H9 (cell line): ENCODE measurements at regions not wholly inside any gene's neighbourhood (a gene's known extent, or its start where the extent isn't known, plus 50 kb on each side); places are given as distances from the start of the nearest gene placed in this dataset.

Experiments used
- DNase-seq: peaks from one replicate; pipeline ENCODE4 v3.0.0-alpha.2; 2017
- H2AFZ ChIP-seq: one replicate; pipeline ENCODE4 v1.6.1; 2013; ENCODE audit warnings: mild to moderate bottlenecking, low read length, control low read depth, moderate library complexity
- H2AK5ac ChIP-seq: 2 replicates; pipeline ENCODE4 v1.6.1; 2013; ENCODE audit warnings: low read length, control low read depth, mixed read lengths; ENCODE audit not compliant: insufficient read length
- H2BK120ac ChIP-seq: one replicate; pipeline ENCODE4 v1.6.1; 2013; ENCODE audit warnings: low read depth, mild to moderate bottlenecking, low read length, control low read depth, inconsistent platforms; ENCODE audit not compliant: poor library complexity, severe bottlenecking
- H2BK12ac ChIP-seq: 2 replicates; pipeline ENCODE4 v1.6.1; 2013; ENCODE audit warnings: low read length, control low read depth, mixed read lengths, low read depth; ENCODE audit not compliant: insufficient read length
- H2BK15ac ChIP-seq: 2 replicates; pipeline ENCODE4 v1.6.1; 2013; ENCODE audit warnings: low read depth, low read length, control low read depth
- H2BK20ac ChIP-seq: one replicate; pipeline ENCODE4 v1.6.1; 2013; ENCODE audit warnings: low read depth, mild to moderate bottlenecking, low read length, control low read depth, inconsistent platforms; ENCODE audit not compliant: poor library complexity, severe bottlenecking
- H2BK5ac ChIP-seq: 2 replicates; pipeline ENCODE4 v1.6.1; 2013; ENCODE audit warnings: low read length, control low read depth, mixed read lengths; ENCODE audit not compliant: insufficient read length
- H3K14ac ChIP-seq: 2 replicates; pipeline ENCODE4 v1.6.1; 2013; ENCODE audit warnings: low read length, control low read depth; ENCODE audit not compliant: insufficient read depth
- H3K18ac ChIP-seq: 2 replicates; pipeline ENCODE4 v1.6.1; 2013; ENCODE audit warnings: low read depth, mild to moderate bottlenecking, mixed read lengths, low read length, control low read depth; ENCODE audit not compliant: insufficient read length
- H3K23ac ChIP-seq: 2 replicates; pipeline ENCODE4 v1.6.1; 2013; ENCODE audit warnings: low read length, control low read depth, mixed read lengths, low read depth; ENCODE audit not compliant: insufficient read length
- H3K23me2 ChIP-seq: 2 replicates; pipeline ENCODE4 v1.6.1; 2013; ENCODE audit warnings: low read depth, mild to moderate bottlenecking, mixed read lengths, low read length, control low read depth; ENCODE audit not compliant: insufficient read length, poor library complexity, severe bottlenecking
- H3K27ac ChIP-seq: 2 replicates; pipeline ENCODE4 v1.5.1; 2013; ENCODE audit warnings: low read length, control low read depth, mixed read lengths, low read depth; ENCODE audit not compliant: insufficient read length
- H3K27me3 ChIP-seq: 2 replicates; pipeline ENCODE4 v1.6.1; 2013; ENCODE audit warnings: low read length, control low read depth, inconsistent platforms; ENCODE audit not compliant: insufficient read depth
- H3K4ac ChIP-seq: 2 replicates; pipeline ENCODE4 v1.6.1; 2013; ENCODE audit warnings: low read depth, mild to moderate bottlenecking, control low read depth, inconsistent platforms, low read length, moderate library complexity
- H3K4me1 ChIP-seq: 2 replicates; pipeline ENCODE4 v1.6.1; 2013; ENCODE audit warnings: low read length, control low read depth, inconsistent platforms; ENCODE audit not compliant: insufficient read depth
- H3K4me2 ChIP-seq: 2 replicates; pipeline ENCODE4 v1.6.1; 2013; ENCODE audit warnings: low read length, control low read depth, mixed read lengths; ENCODE audit not compliant: insufficient read length, insufficient read depth
- H3K56ac ChIP-seq: 2 replicates; pipeline ENCODE4 v1.6.1; 2013; ENCODE audit warnings: low read depth, mild to moderate bottlenecking, mixed read lengths, low read length, control low read depth; ENCODE audit not compliant: insufficient read length
- H3K79me1 ChIP-seq: 2 replicates; pipeline ENCODE4 v1.6.1; 2013; ENCODE audit warnings: low read depth, mild to moderate bottlenecking, moderate library complexity, low read length, control low read depth, inconsistent platforms; ENCODE audit not compliant: insufficient read depth, poor library complexity, severe bottlenecking
- H3K79me2 ChIP-seq: 2 replicates; pipeline ENCODE4 v1.6.1; 2013; ENCODE audit warnings: low read length, control low read depth, inconsistent platforms; ENCODE audit not compliant: insufficient read depth
- H3K9ac ChIP-seq: 2 replicates; pipeline ENCODE4 v1.6.1; 2013; ENCODE audit warnings: low read length, control low read depth, mixed read lengths; ENCODE audit not compliant: insufficient read length; ENCODE audit errors: extremely low read depth
- H3K9me3 ChIP-seq: one replicate; pipeline ENCODE4 v1.6.1; 2013; ENCODE audit warnings: low read depth, low read length, inconsistent platforms; ENCODE audit not compliant: control insufficient read depth
- H3T11ph ChIP-seq: one replicate; pipeline ENCODE4 v1.6.1; 2013; ENCODE audit warnings: mild to moderate bottlenecking, low read length, control low read depth, inconsistent platforms
- H4K20me1 ChIP-seq: one replicate; pipeline ENCODE4 v1.6.1; 2013; ENCODE audit not compliant: control insufficient read depth, insufficient read length, insufficient read depth
- H4K5ac ChIP-seq: 2 replicates; pipeline ENCODE4 v1.6.1; 2013; ENCODE audit warnings: low read depth, mild to moderate bottlenecking, mixed read lengths, low read length, control low read depth; ENCODE audit not compliant: insufficient read length
- H4K8ac ChIP-seq: replicated peaks from 2 replicates; pipeline ENCODE4 v1.6.1; 2013; ENCODE audit warnings: low read length, control low read depth, mixed read lengths, low read depth; ENCODE audit not compliant: insufficient read length
- H4K91ac ChIP-seq: 2 replicates; pipeline ENCODE4 v1.6.1; 2013; ENCODE audit warnings: low read depth, mild to moderate bottlenecking, moderate library complexity, mixed read lengths, low read length, control low read depth; ENCODE audit not compliant: insufficient read length
- H3K27ac Mint-ChIP-seq, 3 experiments: 2 replicates in 2 of 3; 3 replicates in 1 of 3; pipeline ENCODE4 v1.8.0; 2020 to 2021; ENCODE audit warnings: mixed read lengths in 3 of 3, mild to moderate bottlenecking in 1 of 3, moderate library complexity in 1 of 3
- H3K27me3 Mint-ChIP-seq: 2 replicates; pipeline ENCODE4 v1.8.0; 2021; ENCODE audit warnings: low read depth, mild to moderate bottlenecking, moderate library complexity, mixed read lengths
- H3K36me3 Mint-ChIP-seq, 3 experiments: 2 replicates in 2 of 3; 3 replicates in 1 of 3; pipeline ENCODE4 v1.8.0; 2020 to 2021; ENCODE audit warnings: low read depth in 3 of 3, mixed read lengths in 3 of 3; ENCODE audit not compliant: insufficient read depth in 1 of 3
- H3K4me1 Mint-ChIP-seq, 2 experiments: 2 replicates each; pipeline ENCODE4 v1.8.0; 2020; ENCODE audit warnings: mixed read lengths in 2 of 2
- H3K4me3 Mint-ChIP-seq, 2 experiments: 2 replicates in 1 of 2; 3 replicates in 1 of 2; pipeline ENCODE4 v1.8.0; 2020 to 2021; ENCODE audit warnings: mild to moderate bottlenecking in 2 of 2, mixed read lengths in 2 of 2, moderate library complexity in 1 of 2
- H3K9me3 Mint-ChIP-seq, 2 experiments: 2 replicates in 1 of 2; 3 replicates in 1 of 2; pipeline ENCODE4 v1.8.0; 2020; ENCODE audit warnings: mild to moderate bottlenecking in 2 of 2, mixed read lengths in 2 of 2, moderate library complexity in 1 of 2
- WGBS: extraction: QIAGEN DNeasy Blood & Tissue Kit; methylation state at CpG from one replicate; pipeline ENCODE4 v1.1.7; 2013; ENCODE audit warnings: missing lambda C conversion rate, low lambda C conversion rate, mixed read lengths; ENCODE audit not compliant: insufficient read length; ENCODE audit errors: extremely low coverage; 5-methylcytosine and 5-hydroxymethylcytosine counted together
- TF ChIP-seq, protein P1 (sequence below): fragments of 200-600 bp; sonication (generic); conservative IDR thresholded peaks from 3 replicates; pipeline ENCODE4 v1.8.0; 2021; ENCODE audit warnings: antibody characterized with exemption, mild to moderate bottlenecking

DNA sequence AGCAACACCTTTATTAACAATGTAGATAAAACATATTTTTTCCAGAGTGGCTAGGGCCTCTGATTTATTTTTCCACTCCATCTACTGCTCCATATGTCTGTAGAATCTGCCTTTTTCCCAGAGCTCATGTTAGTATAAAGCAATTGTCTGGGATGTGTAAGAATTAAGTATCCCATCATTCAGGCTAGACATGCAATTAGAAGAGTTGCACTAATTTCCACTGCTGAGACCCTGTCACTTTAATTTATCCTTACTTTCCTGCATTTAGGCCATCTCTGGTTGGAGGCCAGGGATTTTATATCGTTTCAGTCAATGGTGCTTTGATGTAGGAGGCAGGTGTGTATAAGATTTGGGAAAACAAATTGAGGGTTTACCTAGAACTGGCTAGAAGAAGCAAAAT is 286.1 kb upstream of the POU3F2 start:
- no peaks in the 10 kb centered on the region for H3K27me3 ChIP-seq
- H3K79me2 ChIP-seq = no peaks in the 10 kb centered on the region
- H2BK12ac ChIP-seq = no peak overlapping the region
- Mint-ChIP-seq H3K27me3 (no peaks in the 10 kb centered on the region), H3K4me3 (no peak overlapping the region), H3K4me1 (peaks cover 2 to 8% of the 10 kb centered on the region in 2 experiments; a peak in 2 of 4 replicates), H3K36me3 (no peaks in the 10 kb centered on the region), H3K27ac (no peak overlapping the region), H3K9me3 (no peaks in the 10 kb centered on the region)
- no peaks in the 10 kb centered on the region for H3K9me3 ChIP-seq
- no peak overlapping the region for H3K56ac ChIP-seq
- no peak overlapping the region for H2AFZ ChIP-seq
- H4K20me1 ChIP-seq = no peaks in the 10 kb centered on the region
- DNase-seq = no peak
- no peaks in the 10 kb centered on the region for H3K4me1 ChIP-seq
- TF ChIP-seq, protein P1, sequence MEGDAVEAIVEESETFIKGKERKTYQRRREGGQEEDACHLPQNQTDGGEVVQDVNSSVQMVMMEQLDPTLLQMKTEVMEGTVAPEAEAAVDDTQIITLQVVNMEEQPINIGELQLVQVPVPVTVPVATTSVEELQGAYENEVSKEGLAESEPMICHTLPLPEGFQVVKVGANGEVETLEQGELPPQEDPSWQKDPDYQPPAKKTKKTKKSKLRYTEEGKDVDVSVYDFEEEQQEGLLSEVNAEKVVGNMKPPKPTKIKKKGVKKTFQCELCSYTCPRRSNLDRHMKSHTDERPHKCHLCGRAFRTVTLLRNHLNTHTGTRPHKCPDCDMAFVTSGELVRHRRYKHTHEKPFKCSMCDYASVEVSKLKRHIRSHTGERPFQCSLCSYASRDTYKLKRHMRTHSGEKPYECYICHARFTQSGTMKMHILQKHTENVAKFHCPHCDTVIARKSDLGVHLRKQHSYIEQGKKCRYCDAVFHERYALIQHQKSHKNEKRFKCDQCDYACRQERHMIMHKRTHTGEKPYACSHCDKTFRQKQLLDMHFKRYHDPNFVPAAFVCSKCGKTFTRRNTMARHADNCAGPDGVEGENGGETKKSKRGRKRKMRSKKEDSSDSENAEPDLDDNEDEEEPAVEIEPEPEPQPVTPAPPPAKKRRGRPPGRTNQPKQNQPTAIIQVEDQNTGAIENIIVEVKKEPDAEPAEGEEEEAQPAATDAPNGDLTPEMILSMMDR = no peak
- H4K91ac ChIP-seq = no peak overlapping the region
- H4K5ac ChIP-seq = no peak overlapping the region
- no peak overlapping the region for H3K4ac ChIP-seq
- H3K14ac ChIP-seq = no peak overlapping the region
- no peak overlapping the region for H2BK20ac ChIP-seq
- H3K79me1 ChIP-seq = no peaks in the 10 kb centered on the region
- H3K18ac ChIP-seq = no peak overlapping the region
- WGBS = no CpG with 5 or more reads among the region's 1 CpG
- H3K27ac ChIP-seq = no peak overlapping the region
- H4K8ac ChIP-seq = no peak overlapping the region
- no peak overlapping the region for H2BK120ac ChIP-seq
- no peak overlapping the region for H2BK15ac ChIP-seq
- H3K23ac ChIP-seq = no peak overlapping the region
- no peak overlapping the region for H3K4me2 ChIP-seq
- H3K23me2 ChIP-seq = no peaks in the 10 kb centered on the region
- no peak overlapping the region for H3T11ph ChIP-seq
- H2AK5ac ChIP-seq = no peak overlapping the region
- H3K9ac ChIP-seq = no peak overlapping the region
- H2BK5ac ChIP-seq = no peak overlapping the region
